Stomach (tissue), 8 donors: ENCODE measurements at regions not wholly inside any gene's neighbourhood (a gene's known extent, or its start where the extent isn't known, plus 50 kb on each side); places are given as distances from the start of the nearest gene placed in this dataset.

Experiments
- DNase-seq, 2 donors: peaks; one replicate each; pipeline versions ENCODE4 v3.0.0 to v3.0.0-alpha.2; 2013 to 2019
- H3K27ac ChIP-seq, 5 donors: fragments of 200-600 bp in 4 of 5; sonication (generic) in 4 of 5; one replicate each; pipeline ENCODE4 v1.5.1; 2013 to 2019; ENCODE audit warnings: mild to moderate bottlenecking in 1 of 5, moderate library complexity in 1 of 5
- H3K27me3 ChIP-seq, 3 donors: fragments of 200-600 bp; sonication (generic); one replicate each; pipeline ENCODE4 v1.5.1; 2017 to 2019; ENCODE audit warnings: mixed run types in 1 of 3
- H3K36me3 ChIP-seq, 4 donors: fragments of 200-600 bp; sonication (generic); 1 replicate in 3 of 4; 2 replicates in 1 of 4; pipeline ENCODE4 v1.5.1; 2016 to 2019
- H3K4me1 ChIP-seq, 4 donors: fragments of 200-600 bp; sonication (generic); one replicate each; pipeline ENCODE4 v1.5.1; 2016 to 2019
- H3K4me3 ChIP-seq, 4 donors: fragments of 200-600 bp; sonication (generic) in 3 of 4; one replicate each; pipeline ENCODE4 v1.5.1; 2016 to 2019; ENCODE audit warnings: mild to moderate bottlenecking in 1 of 4
- H3K9me3 ChIP-seq, 4 donors: fragments of 200-600 bp; sonication (generic); one replicate each; pipeline ENCODE4 v1.5.1; 2016 to 2019
- CTCF ChIP-seq, 7 experiments: fragments of 450-650 bp in 4 of 7; fragments of 200-600 bp in 3 of 7; sonication (generic) in 3 of 7; IDR thresholded peaks; one replicate each; pipeline ENCODE4 v1.5.1; 2016 to 2019; ENCODE audit warnings: antibody characterized with exemption in 7 of 7, control low read depth in 2 of 7, mild to moderate bottlenecking in 1 of 7
- EP300 ChIP-seq: sonication (generic); formaldehyde crosslinking; IDR thresholded peaks from one replicate; pipeline ENCODE4 v1.6.1; 2017; ENCODE audit warnings: antibody characterized with exemption
- POLR2A ChIP-seq, 4 donors: fragments of 450-650 bp; IDR thresholded peaks; one replicate each; pipeline ENCODE4 v1.6.1; 2016; ENCODE audit warnings: antibody characterized with exemption in 4 of 4, control low read depth in 2 of 4, mild to moderate bottlenecking in 1 of 4, moderate library complexity in 1 of 4
- POLR2AphosphoS5 ChIP-seq, 3 donors: sonication (generic); formaldehyde crosslinking; IDR thresholded peaks; one replicate each; pipeline ENCODE4 v1.6.1; 2016; ENCODE audit warnings: antibody characterized with exemption in 3 of 3
- WGBS, 5 donors: extraction: QIAGEN DNeasy Blood & Tissue Kit in 3 of 5; methylation state at CpG; one replicate each; pipeline versions ENCODE4 v1.1.5 to v1.1.7; 2013 to 2018; 5-methylcytosine and 5-hydroxymethylcytosine counted together
- intact Hi-C: fragments of 100-400 bp; cut with DNase I; formaldehyde crosslinking; loops from one replicate; pipeline ENCODE4 v1.15.1; 2023; ENCODE audit warnings: low total_unique reads
- donor health status: healthy with polysubstance abuse.
- donor health status: Bipolar disorder and iron deficiency.
- donor health status: healthy.

- Histone ChIP-seq H3K9me3 (no peaks in the 10 kb centered on the region), H3K27ac (no peak overlapping the region), H3K36me3 (no peaks in the 10 kb centered on the region), H3K4me1 (peaks cover 0 to 20% (median 7%) of the 10 kb centered on the region in 4 donors), H3K4me3 (no peak overlapping the region), H3K27me3 (no peaks in the 10 kb centered on the region)
- no peak for DNase-seq
- intact Hi-C loops, result no loop called here
- TF ChIP-seq POLR2AphosphoS5 (IDR thresholded peaks at IDR 0.05) (no peak), CTCF (IDR thresholded peaks at IDR 0.05) (no peak), POLR2A (IDR thresholded peaks at IDR 0.05) (no peak), EP300 (no peak)
Observed at GRCh38 chr15:81728726-81729125, 317.1 kb downstream of the MEX3B start.

GRCh38 chr15:81725590-81725989 is 320.2 kb downstream of the MEX3B start:
- TF ChIP-seq POLR2AphosphoS5 (IDR thresholded peaks at IDR 0.05), result no peak
- TF ChIP-seq POLR2A (IDR thresholded peaks at IDR 0.05), result no peak
- TF ChIP-seq CTCF (IDR thresholded peaks at IDR 0.05), result no peak
- no peak for TF ChIP-seq EP300
- Histone ChIP-seq H3K9me3 (no peaks in the 10 kb centered on the region), H3K27ac (no peak overlapping the region), H3K4me3 (no peak overlapping the region), H3K36me3 (no peaks in the 10 kb centered on the region), H3K27me3 (no peaks in the 10 kb centered on the region), H3K4me1 (peaks cover 0 to 30% (median 12%) of the 10 kb centered on the region in 4 donors)
- no peak for DNase-seq
- WGBS, 5 donors, result 70 to 94% (median 83%) methylated on average over 1 of the region's 1 CpG
- intact Hi-C loops, result no loop called here

GRCh38 chr15:81724536-81724935 is 321.3 kb downstream of the MEX3B start:
- WGBS, 5 donors, result 60 to 72% (median 69%) methylated on average over 2 of the region's 2 CpGs
- intact Hi-C loops, result no loop called here
- no peak overlapping the region for H3K27ac ChIP-seq
- no peak overlapping the region for H3K4me3 ChIP-seq
- no peaks in the 10 kb centered on the region for H3K27me3 ChIP-seq
- TF ChIP-seq POLR2AphosphoS5 (IDR thresholded peaks at IDR 0.05) (no peak), CTCF (IDR thresholded peaks at IDR 0.05) (no peak), EP300 (no peak)
- peaks cover 0 to 30% (median 12%) of the 10 kb centered on the region in 4 donors for H3K4me1 ChIP-seq
- H3K36me3 ChIP-seq, result no peaks in the 10 kb centered on the region
- DNase-seq, result no peak
- no peaks in the 10 kb centered on the region for H3K9me3 ChIP-seq

- no peaks in the 10 kb centered on the region for H3K9me3 ChIP-seq
- intact Hi-C loops, result no loop called here
- peak overlapping the region in 1 of 5 donors; percentile 16 for H3K27ac ChIP-seq
- no peak overlapping the region for H3K4me3 ChIP-seq
- TF ChIP-seq CTCF (IDR thresholded peaks at IDR 0.05), result no peak
- TF ChIP-seq POLR2AphosphoS5 (IDR thresholded peaks at IDR 0.05), result peak in 1 of 3 donors; percentile 8
- H3K27me3 ChIP-seq, result no peaks in the 10 kb centered on the region
- WGBS, 5 donors, result 43 to 65% (median 59%) methylated on average over 3 of the region's 3 CpGs
- peaks cover 0 to 30% (median 12%) of the 10 kb centered on the region in 4 donors for H3K4me1 ChIP-seq
- H3K36me3 ChIP-seq, result no peaks in the 10 kb centered on the region
- DNase-seq, result peak in 1 of 2 donors; percentile 78
Observed at GRCh38 chr15:81723701-81724100, 322.1 kb downstream of the MEX3B start.
